WTC11 (cell line): ENCODE measurements at regions not wholly inside any gene's neighbourhood (a gene's known extent, or its start where the extent isn't known, plus 50 kb on each side); places are given as distances from the start of the nearest gene placed in this dataset.

Source experiments
- ATAC-seq: fragments of 200-7000 bp; cut with Tn5 transposase; 2 replicates; pipeline ENCODE4 v1.10.0; 2021; ENCODE audit warnings: mild to moderate bottlenecking, moderate library complexity
- CTCF ChIA-PET: fragments of 300-600 bp; sonication (Branson Sonifier 250); formaldehyde crosslinking; loops from one replicate; lab custom pipeline; 2021; ENCODE audit warnings: antibody characterized with exemption; lab: Charles Lee
- POLR2A ChIA-PET: fragments of 350-600 bp; sonication (Branson Sonifier 250); formaldehyde crosslinking; loops from one replicate; lab custom pipeline; 2021; ENCODE audit warnings: antibody characterized with exemption; lab: Charles Lee
- DNase-seq: peaks from one replicate; pipeline ENCODE4 v3.0.0; 2021; ENCODE audit warnings: low spot score
- H3K27ac Mint-ChIP-seq: 2 replicates; pipeline ENCODE4 v1.8.0; 2021; ENCODE audit warnings: mixed read lengths
- H3K27me3 Mint-ChIP-seq: 2 replicates; pipeline ENCODE4 v1.8.0; 2021; ENCODE audit warnings: low read depth, mild to moderate bottlenecking, moderate library complexity, mixed read lengths
- H3K36me3 Mint-ChIP-seq: 2 replicates; pipeline ENCODE4 v1.8.0; 2021; ENCODE audit warnings: mixed read lengths
- H3K4me1 Mint-ChIP-seq: 2 replicates; pipeline ENCODE4 v1.8.0; 2022; ENCODE audit warnings: mixed read lengths
- H3K4me3 Mint-ChIP-seq: 2 replicates; pipeline ENCODE4 v1.8.0; 2021; ENCODE audit warnings: mild to moderate bottlenecking, moderate library complexity, mixed read lengths
- H3K9me3 Mint-ChIP-seq: 2 replicates; pipeline ENCODE4 v1.8.0; 2021; ENCODE audit warnings: mixed read lengths
- ATF1 ChIP-seq: sonication (generic); formaldehyde crosslinking; IDR thresholded peaks from 2 replicates; pipeline ENCODE4 v1.8.1; 2023; ENCODE audit warnings: mild to moderate bottlenecking, moderate library complexity, missing genetic modification reagents
- CREB1 ChIP-seq: sonication (generic); formaldehyde crosslinking; IDR thresholded peaks from 2 replicates; pipeline ENCODE4 v1.8.0; 2023; ENCODE audit warnings: mild to moderate bottlenecking, missing genetic modification reagents
- CREM ChIP-seq: sonication (generic); formaldehyde crosslinking; IDR thresholded peaks from 2 replicates; pipeline ENCODE4 v1.8.1; 2022; ENCODE audit warnings: mild to moderate bottlenecking, missing genetic modification reagents, moderate library complexity
- FOXJ3 ChIP-seq: sonication (generic); formaldehyde crosslinking; IDR thresholded peaks from 2 replicates; pipeline ENCODE4 v1.9.0; 2021; ENCODE audit warnings: missing genetic modification reagents, mild to moderate bottlenecking, borderline replicate concordance
- GRHL2 ChIP-seq: fragments of 250-450 bp; sonication (Bioruptor Pico); IDR thresholded peaks from 2 replicates; pipeline ENCODE4 v1.8.0; 2022; ENCODE audit warnings: mild to moderate bottlenecking, moderate library complexity; ENCODE audit not compliant: insufficient replicate concordance, severe bottlenecking
- NFATC4 ChIP-seq: fragments of 250-450 bp; sonication (Bioruptor Pico); IDR thresholded peaks from 2 replicates; pipeline ENCODE4 v1.9.0; 2021; ENCODE audit warnings: mild to moderate bottlenecking
- NR3C1 ChIP-seq: sonication (generic); formaldehyde crosslinking; conservative IDR thresholded peaks from 2 replicates; pipeline ENCODE4 v1.8.1; 2023; ENCODE audit warnings: low read depth, mild to moderate bottlenecking, missing genetic modification reagents
- SP1 ChIP-seq: sonication (generic); formaldehyde crosslinking; conservative IDR thresholded peaks from 2 replicates; pipeline ENCODE4 v1.8.1; 2022; ENCODE audit warnings: missing genetic modification reagents
- ZNF219 ChIP-seq: sonication (generic); formaldehyde crosslinking; IDR thresholded peaks from 2 replicates; pipeline ENCODE4 v1.8.0; 2023; ENCODE audit warnings: missing genetic modification reagents, mild to moderate bottlenecking, borderline replicate concordance
- ZNF263 ChIP-seq: sonication (generic); formaldehyde crosslinking; IDR thresholded peaks from 2 replicates; pipeline ENCODE4 v1.8.1; 2022; ENCODE audit warnings: low read depth, mild to moderate bottlenecking, moderate library complexity, missing genetic modification reagents
- ZNF416 ChIP-seq: fragments of 250-450 bp; sonication (Bioruptor Pico); IDR thresholded peaks from 2 replicates; pipeline ENCODE4 v1.9.0; 2021; ENCODE audit warnings: mild to moderate bottlenecking, inconsistent platforms
- ZNF423 ChIP-seq: fragments of 250-450 bp; sonication (Bioruptor Pico); IDR thresholded peaks from 2 replicates; pipeline ENCODE4 v2.1.2; 2022; ENCODE audit warnings: mild to moderate bottlenecking, moderate library complexity
- ZNF671 ChIP-seq: fragments of 250-450 bp; sonication (Bioruptor Pico); IDR thresholded peaks from 2 replicates; pipeline ENCODE4 v1.8.0; 2021; ENCODE audit warnings: mild to moderate bottlenecking
- TF ChIP-seq, protein P1 (sequence below): sonication (generic); formaldehyde crosslinking; IDR thresholded peaks from 2 replicates; pipeline ENCODE4 v1.8.1; 2023; ENCODE audit warnings: mild to moderate bottlenecking, missing genetic modification reagents, moderate library complexity
- TF ChIP-seq, protein P2 (sequence below): sonication (generic); formaldehyde crosslinking; IDR thresholded peaks from 2 replicates; pipeline ENCODE4 v1.8.0; 2022; ENCODE audit warnings: missing genetic modification reagents
- TF ChIP-seq, protein P3 (sequence below): sonication (generic); formaldehyde crosslinking; IDR thresholded peaks from 2 replicates; pipeline ENCODE4 v1.8.1; 2022; ENCODE audit warnings: low read depth, mild to moderate bottlenecking, moderate library complexity, missing genetic modification reagents, borderline replicate concordance
- TF ChIP-seq, protein P4 (sequence below): sonication (generic); formaldehyde crosslinking; IDR thresholded peaks from 2 replicates; pipeline ENCODE4 v1.8.1; 2022; ENCODE audit warnings: mild to moderate bottlenecking, missing genetic modification reagents, moderate library complexity, borderline replicate concordance
- TF ChIP-seq, protein P5 (sequence below): sonication (generic); formaldehyde crosslinking; IDR thresholded peaks from 2 replicates; pipeline ENCODE4 v1.8.0; 2022; ENCODE audit warnings: mild to moderate bottlenecking, missing genetic modification reagents

DNA sequence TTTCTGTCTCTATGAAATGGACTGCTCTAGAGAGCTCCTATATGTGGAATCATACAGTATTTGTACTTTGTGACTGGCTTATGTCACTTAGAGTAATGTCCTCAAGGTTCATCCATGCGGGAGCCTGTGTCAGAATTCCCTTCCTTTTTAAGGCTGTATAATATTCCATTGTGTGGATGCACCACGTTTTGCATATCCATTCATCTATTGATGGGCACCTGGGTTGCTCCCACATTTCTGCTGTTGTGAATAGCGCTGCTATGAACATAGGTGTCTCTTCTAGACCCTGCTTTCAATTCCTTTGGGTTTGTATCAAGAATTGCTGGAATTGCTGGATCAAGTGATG lies 155.4 kb downstream of the BMP7 start (continued):
- no peak for TF ChIP-seq GRHL2
- TF ChIP-seq, protein P1, sequence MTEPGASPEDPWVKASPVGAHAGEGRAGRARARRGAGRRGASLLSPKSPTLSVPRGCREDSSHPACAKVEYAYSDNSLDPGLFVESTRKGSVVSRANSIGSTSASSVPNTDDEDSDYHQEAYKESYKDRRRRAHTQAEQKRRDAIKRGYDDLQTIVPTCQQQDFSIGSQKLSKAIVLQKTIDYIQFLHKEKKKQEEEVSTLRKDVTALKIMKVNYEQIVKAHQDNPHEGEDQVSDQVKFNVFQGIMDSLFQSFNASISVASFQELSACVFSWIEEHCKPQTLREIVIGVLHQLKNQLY (CRISPR knock-in tag): no peak
- no peak for TF ChIP-seq NFATC4 (CRISPR knock-in tag)
- TF ChIP-seq ZNF219: no peak
- TF ChIP-seq CREM (CRISPR knock-in tag): no peak
- TF ChIP-seq, protein P2, sequence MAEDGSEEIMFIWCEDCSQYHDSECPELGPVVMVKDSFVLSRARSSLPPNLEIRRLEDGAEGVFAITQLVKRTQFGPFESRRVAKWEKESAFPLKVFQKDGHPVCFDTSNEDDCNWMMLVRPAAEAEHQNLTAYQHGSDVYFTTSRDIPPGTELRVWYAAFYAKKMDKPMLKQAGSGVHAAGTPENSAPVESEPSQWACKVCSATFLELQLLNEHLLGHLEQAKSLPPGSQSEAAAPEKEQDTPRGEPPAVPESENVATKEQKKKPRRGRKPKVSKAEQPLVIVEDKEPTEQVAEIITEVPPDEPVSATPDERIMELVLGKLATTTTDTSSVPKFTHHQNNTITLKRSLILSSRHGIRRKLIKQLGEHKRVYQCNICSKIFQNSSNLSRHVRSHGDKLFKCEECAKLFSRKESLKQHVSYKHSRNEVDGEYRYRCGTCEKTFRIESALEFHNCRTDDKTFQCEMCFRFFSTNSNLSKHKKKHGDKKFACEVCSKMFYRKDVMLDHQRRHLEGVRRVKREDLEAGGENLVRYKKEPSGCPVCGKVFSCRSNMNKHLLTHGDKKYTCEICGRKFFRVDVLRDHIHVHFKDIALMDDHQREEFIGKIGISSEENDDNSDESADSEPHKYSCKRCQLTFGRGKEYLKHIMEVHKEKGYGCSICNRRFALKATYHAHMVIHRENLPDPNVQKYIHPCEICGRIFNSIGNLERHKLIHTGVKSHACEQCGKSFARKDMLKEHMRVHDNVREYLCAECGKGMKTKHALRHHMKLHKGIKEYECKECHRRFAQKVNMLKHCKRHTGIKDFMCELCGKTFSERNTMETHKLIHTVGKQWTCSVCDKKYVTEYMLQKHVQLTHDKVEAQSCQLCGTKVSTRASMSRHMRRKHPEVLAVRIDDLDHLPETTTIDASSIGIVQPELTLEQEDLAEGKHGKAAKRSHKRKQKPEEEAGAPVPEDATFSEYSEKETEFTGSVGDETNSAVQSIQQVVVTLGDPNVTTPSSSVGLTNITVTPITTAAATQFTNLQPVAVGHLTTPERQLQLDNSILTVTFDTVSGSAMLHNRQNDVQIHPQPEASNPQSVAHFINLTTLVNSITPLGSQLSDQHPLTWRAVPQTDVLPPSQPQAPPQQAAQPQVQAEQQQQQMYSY (CRISPR knock-in tag): no peak
- TF ChIP-seq, protein P3, sequence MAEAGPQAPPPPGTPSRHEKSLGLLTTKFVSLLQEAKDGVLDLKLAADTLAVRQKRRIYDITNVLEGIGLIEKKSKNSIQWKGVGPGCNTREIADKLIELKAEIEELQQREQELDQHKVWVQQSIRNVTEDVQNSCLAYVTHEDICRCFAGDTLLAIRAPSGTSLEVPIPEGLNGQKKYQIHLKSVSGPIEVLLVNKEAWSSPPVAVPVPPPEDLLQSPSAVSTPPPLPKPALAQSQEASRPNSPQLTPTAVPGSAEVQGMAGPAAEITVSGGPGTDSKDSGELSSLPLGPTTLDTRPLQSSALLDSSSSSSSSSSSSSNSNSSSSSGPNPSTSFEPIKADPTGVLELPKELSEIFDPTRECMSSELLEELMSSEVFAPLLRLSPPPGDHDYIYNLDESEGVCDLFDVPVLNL (CRISPR knock-in tag): no peak
- no peak for TF ChIP-seq ZNF263 (CRISPR knock-in tag)
- no peak for TF ChIP-seq CREB1 (CRISPR knock-in tag)
- no peak for TF ChIP-seq ATF1 (CRISPR knock-in tag)

DNA sequence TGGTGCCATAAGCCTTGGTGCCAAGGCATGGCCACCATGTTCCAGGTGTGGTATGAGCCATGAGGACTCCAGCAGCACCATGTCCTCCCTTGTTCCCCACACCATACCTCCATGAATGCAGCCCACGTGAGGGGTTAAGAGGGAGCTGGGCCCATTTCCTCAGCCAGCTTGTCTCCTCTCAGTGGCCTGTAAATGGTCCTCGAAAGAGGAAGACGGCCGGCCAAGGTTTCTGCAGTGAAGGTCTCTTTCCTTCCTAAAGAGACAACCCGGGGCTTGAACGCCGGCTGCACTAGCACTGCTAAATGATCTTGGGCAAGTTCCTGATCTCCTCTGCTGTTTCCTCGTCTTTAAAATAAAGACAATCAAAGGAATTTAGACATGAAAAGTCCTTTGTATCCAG lies 154.0 kb downstream of the BMP7 start:
- Mint-ChIP-seq H3K9me3 (no peaks in the 10 kb centered on the region), H3K4me1 (peaks cover 5% of the 10 kb centered on the region; the same call in 1 of the 2 replicates), H3K27me3 (no peaks in the 10 kb centered on the region), H3K27ac (no peak overlapping the region), H3K4me3 (no peak overlapping the region), H3K36me3 (no peaks in the 10 kb centered on the region)
- TF ChIP-seq ZNF671 (CRISPR knock-in tag) (no peak), SP1 (CRISPR knock-in tag) (no peak), ZNF263 (CRISPR knock-in tag) (no peak), ZNF423 (no peak), FOXJ3 (no peak), ZNF416 (CRISPR knock-in tag) (no peak), NR3C1 (CRISPR knock-in tag) (no peak), CREB1 (CRISPR knock-in tag) (no peak)
- TF ChIP-seq, protein P4, sequence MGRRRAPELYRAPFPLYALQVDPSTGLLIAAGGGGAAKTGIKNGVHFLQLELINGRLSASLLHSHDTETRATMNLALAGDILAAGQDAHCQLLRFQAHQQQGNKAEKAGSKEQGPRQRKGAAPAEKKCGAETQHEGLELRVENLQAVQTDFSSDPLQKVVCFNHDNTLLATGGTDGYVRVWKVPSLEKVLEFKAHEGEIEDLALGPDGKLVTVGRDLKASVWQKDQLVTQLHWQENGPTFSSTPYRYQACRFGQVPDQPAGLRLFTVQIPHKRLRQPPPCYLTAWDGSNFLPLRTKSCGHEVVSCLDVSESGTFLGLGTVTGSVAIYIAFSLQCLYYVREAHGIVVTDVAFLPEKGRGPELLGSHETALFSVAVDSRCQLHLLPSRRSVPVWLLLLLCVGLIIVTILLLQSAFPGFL (CRISPR knock-in tag): no peak
- TF ChIP-seq, protein P2 (CRISPR knock-in tag): no peak
- TF ChIP-seq, protein P5, sequence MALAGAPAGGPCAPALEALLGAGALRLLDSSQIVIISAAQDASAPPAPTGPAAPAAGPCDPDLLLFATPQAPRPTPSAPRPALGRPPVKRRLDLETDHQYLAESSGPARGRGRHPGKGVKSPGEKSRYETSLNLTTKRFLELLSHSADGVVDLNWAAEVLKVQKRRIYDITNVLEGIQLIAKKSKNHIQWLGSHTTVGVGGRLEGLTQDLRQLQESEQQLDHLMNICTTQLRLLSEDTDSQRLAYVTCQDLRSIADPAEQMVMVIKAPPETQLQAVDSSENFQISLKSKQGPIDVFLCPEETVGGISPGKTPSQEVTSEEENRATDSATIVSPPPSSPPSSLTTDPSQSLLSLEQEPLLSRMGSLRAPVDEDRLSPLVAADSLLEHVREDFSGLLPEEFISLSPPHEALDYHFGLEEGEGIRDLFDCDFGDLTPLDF (CRISPR knock-in tag): no peak
- ChIA-PET CTCF (interaction anchor here (1.4 kb wide), 1 partner anchor 21 kb away, joined by 3 read pairs; no protein-coding TSS in a partner anchor), POLR2A (no interaction called here)
- DNase-seq (no peak), ATAC-seq (no peak)
